Ammon's horn (tissue), 1 donor: ENCODE measurements at regions not wholly inside any gene's neighbourhood (a gene's known extent, or its start where the extent isn't known, plus 50 kb on each side); places are given as distances from the start of the nearest gene placed in this dataset.
"Not testable (repeated sequence)": the region's sequence is repeated elsewhere in the genome, so short reads cannot be mapped to it uniquely, and the experiment has no call there.

Experiments
- DNase-seq: peaks from one replicate; pipeline ENCODE4 v3.0.0-alpha.2; 2016; ENCODE audit warnings: low spot score

GRCh38 chr5:116773926-116774325 lies 199.3 kb upstream of the SEMA6A start:
- DNase-seq: no peak

GRCh38 chr5:116772806-116773205 lies 198.2 kb upstream of the SEMA6A start:
- no peak for DNase-seq

GRCh38 chr5:116772152-116772501 lies 197.5 kb upstream of the SEMA6A start:
- no peak for DNase-seq

GRCh38 chr5:116771466-116772151 lies 197.0 kb upstream of the SEMA6A start:
- peak; percentile 35 for DNase-seq

- not testable (repeated sequence) for DNase-seq
Measured at GRCh38 chr5:116769953-116770352, 195.3 kb upstream of the SEMA6A start.

GRCh38 chr5:116769470-116769869 lies 194.8 kb upstream of the SEMA6A start:
- DNase-seq: no peak

- peak; percentile 33 for DNase-seq
Measured at GRCh38 chr5:116766470-116766947, 191.9 kb upstream of the SEMA6A start.

- DNase-seq: no peak
Measured at GRCh38 chr5:116765441-116765840, 190.8 kb upstream of the SEMA6A start.

- DNase-seq: no peak
Measured at GRCh38 chr5:116764941-116765340, 190.3 kb upstream of the SEMA6A start.

GRCh38 chr5:116763987-116764866 lies 189.6 kb upstream of the SEMA6A start:
- no peak for DNase-seq

- no peak for DNase-seq
Measured at GRCh38 chr5:116759860-116760640, 185.4 kb upstream of the SEMA6A start.

GRCh38 chr5:116757326-116757725 lies 182.7 kb upstream of the SEMA6A start:
- no peak for DNase-seq

GRCh38 chr5:116756531-116756930 lies 181.9 kb upstream of the SEMA6A start:
- DNase-seq: no peak

- DNase-seq: no peak
Measured at GRCh38 chr5:116754556-116754955, 179.9 kb upstream of the SEMA6A start.

- no peak for DNase-seq
Measured at GRCh38 chr5:116751684-116752083, 177.1 kb upstream of the SEMA6A start.

GRCh38 chr5:116750631-116751580 lies 176.3 kb upstream of the SEMA6A start:
- DNase-seq: no peak

GRCh38 chr5:116747881-116748280 lies 173.3 kb upstream of the SEMA6A start:
- DNase-seq: no peak

- no peak for DNase-seq
Measured at GRCh38 chr5:116746668-116747067, 172.0 kb upstream of the SEMA6A start.

GRCh38 chr5:116740771-116741170 lies 166.1 kb upstream of the SEMA6A start:
- no peak for DNase-seq

- DNase-seq: no peak
Measured at GRCh38 chr5:116739571-116739970, 164.9 kb upstream of the SEMA6A start.

- no peak for DNase-seq
Measured at GRCh38 chr5:116738615-116739261, 164.1 kb upstream of the SEMA6A start.
